Activated gamma-delta T cell treated with anti-CD3 and anti-CD28 coated beads, Interleukin-2, amount 50 U/mL, for 16 hours (primary cell): ENCODE measurements at regions not wholly inside any gene's neighbourhood (a gene's known extent, or its start where the extent isn't known, plus 50 kb on each side); places are given as distances from the start of the nearest gene placed in this dataset.

ENCODE experiments used
- DNase-seq: peaks from one replicate; pipeline ENCODE4 v3.0.0-alpha.2; 2020; ENCODE audit warnings: low read depth

GRCh38 chr9:79015951-79016350, 555.8 kb upstream of the TLE4 start:
- DNase-seq, result no peak

- DNase-seq, result no peak
These were observed 551.5 kb upstream of the TLE4 start for GRCh38 chr9:79020276-79020675.

DNA sequence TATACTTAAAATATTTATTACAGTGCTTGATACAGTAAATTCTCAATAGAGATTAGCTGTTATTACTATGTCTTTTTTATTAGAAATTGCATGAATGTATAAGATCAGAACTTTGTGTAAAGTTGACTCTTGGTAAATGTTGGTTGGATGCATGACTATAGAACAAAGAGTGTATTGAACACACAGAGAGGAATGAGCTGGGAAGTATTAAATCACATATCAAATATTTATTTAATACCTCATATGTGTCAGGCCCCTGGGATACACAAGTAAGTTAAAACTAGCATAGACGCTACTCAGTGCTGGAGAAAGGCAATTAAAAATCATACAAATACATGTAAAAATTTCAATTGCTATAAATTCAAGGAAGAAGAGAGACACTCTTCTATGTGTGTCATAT, 550.7 kb upstream of the TLE4 start:
- no peak for DNase-seq

DNA sequence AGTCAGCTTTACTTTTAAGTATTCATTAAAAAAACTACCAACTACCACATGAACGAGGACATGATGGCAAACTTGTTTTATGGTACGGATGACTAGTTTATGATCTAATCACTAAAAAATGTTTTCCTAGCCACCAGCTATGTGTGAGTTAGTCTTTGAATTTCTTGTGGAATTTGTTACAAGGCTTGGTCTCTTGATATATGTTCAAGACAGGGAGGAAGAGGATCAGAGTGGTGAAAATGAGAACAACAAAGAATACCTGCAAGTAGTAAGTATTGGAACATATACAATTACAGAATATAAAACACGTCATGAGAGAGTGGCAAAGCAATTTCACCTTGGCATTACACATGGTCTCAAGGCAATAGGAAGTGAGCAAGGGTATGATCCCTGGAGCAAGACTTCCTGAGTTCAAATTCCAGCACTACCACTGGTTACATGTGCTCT, 548.6 kb upstream of the TLE4 start:
- DNase-seq, result no peak

DNA sequence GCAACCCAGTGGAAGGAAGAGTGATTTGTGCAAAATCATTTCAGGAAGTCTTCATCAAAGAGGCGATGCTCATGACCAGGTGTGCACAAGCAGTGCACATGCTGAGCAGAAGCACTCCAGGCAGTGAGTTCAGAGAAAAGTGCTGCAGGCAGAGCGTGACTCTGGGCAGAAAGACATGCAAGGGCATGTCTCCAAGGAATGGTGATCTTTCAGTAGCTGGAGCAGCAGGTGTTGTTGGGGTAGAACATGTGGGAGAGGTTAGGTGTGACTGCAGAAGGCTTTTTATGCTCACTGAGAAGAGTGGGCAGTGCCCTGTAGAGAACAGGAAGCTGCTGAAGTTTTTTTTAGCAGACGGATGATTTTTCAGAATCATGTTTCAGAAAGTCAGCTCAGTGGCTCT, 545.4 kb upstream of the TLE4 start:
- no peak for DNase-seq

- DNase-seq, result no peak
These were observed 543.7 kb upstream of the TLE4 start for GRCh38 chr9:79028101-79028500.

DNA sequence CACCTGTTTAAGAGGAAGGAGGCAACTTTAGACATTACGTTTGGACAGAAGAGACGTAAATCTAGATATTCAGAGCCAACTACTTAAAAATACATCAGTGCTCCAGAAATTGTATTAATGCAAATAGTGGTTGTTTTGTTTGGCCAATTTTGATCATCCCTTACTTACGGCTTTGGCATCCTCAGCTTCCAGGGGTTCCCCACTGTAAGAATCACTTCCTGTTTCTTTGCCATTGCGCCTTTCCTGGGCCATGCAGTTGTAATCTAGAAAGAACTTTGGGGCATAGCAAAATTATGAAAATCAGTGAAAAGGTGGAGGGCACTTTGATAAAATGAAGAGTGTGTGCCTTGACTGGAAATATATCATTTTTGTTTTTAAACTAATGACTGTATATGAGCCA, 537.2 kb upstream of the TLE4 start:
- no peak for DNase-seq

DNA sequence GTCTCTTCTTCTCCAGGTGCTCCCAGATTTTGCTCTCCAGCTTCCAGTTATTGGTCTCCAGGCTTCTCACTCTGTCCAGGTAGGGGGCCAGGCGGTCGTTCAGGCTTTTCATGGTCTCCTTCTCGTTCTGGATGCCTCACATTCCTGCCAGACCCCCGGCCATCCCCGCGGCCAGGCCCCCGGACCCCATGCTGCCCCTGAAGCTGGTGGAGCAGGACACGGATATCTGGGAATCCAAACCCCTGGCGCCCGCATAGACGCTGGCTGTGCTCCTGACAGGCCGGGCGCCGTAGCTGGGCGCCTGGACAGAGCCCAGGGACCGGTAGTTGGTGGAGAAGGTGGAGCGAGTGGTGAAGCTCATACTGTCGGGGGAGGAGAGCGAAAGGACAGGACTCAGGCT, 534.4 kb upstream of the TLE4 start:
- DNase-seq, result no peak

- no peak for DNase-seq
These were observed 531.1 kb upstream of the TLE4 start for GRCh38 chr9:79040671-79041070.

GRCh38 chr9:79041266-79041665, 530.5 kb upstream of the TLE4 start:
- DNase-seq, result no peak

GRCh38 chr9:79043916-79044315, 527.8 kb upstream of the TLE4 start:
- DNase-seq, result no peak

DNA sequence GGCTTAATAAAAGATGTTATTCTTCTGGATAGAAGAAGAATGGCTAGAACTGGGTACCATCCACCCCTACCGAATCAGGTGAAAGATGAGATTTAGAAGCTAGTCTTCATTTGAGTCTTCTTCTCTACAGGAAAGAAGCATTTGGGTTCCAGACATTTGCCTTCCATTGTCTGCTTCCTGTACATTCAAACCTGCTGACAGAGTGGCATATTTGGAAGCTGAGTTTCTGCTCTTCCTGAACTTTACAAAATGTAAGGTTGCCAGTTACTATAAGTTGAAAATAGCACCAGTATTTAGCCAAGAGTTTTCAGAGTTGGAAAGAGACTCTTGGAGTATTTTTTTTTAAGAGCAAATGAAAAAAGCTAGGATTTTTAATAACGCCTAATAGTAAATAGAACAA, 525.4 kb upstream of the TLE4 start:
- DNase-seq, result no peak

DNA sequence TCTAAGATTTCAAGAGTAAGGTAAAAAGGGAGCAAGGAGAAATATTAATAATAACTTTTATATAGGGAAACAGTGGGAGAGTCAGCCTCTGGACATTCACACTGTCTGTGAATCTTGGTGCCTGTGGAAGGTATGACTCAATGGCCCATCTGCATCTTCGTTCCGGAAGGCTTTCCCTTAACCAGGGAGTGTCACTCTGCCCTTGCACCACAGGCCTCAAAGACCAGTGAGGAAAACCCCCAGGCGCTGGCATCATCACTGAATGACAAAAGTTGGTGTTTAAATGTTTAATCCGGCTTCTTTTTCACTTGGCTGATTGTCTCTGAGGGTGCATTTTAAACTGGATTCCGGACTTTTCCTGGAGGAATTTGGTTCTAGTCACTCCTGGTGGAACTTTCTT, 522.4 kb upstream of the TLE4 start:
- DNase-seq, result no peak

- DNase-seq, result no peak
These were observed 518.2 kb upstream of the TLE4 start for GRCh38 chr9:79053598-79053997.

GRCh38 chr9:79054500-79054899, 517.3 kb upstream of the TLE4 start:
- DNase-seq, result no peak

DNA sequence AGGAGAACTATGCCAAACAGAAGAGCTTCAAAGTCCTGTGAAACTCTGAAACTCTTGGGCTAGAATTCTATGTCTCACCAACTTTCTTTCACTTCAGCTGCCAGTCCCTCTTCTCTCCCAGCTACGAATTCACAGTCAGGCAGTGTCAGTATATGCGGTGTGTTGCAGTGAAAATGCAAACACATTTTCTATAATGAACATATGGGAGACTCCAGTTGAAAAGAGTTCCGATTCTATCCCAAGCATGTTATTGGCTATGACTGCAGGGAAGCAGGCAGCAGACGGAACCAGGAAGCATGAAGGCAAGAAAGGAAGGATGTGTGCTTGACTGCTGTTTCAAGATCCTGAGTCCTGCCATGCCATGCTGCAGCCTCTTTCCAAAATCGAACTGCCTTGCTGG, 515.7 kb upstream of the TLE4 start:
- no peak for DNase-seq

- no peak for DNase-seq
These were observed 514.2 kb upstream of the TLE4 start for GRCh38 chr9:79057576-79057975.

DNA sequence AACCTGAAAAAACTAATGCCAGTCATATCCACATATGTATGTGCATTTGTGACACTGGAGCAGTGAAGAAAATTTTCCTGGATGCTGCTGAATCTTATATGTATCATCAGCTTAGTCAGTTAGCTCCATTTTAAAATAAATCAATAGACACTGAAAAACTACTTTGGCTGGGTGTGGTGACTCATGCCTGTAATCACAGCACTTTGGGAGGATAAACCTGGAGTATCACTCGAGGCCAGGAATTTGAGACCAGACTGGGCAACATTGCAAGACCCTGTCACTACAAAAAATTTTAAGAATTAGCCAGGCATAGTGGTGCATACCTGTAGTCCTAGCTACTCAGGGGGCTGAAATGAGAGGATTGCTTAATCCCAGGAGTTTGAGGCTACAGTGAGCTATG, 511.0 kb upstream of the TLE4 start:
- no peak for DNase-seq

- DNase-seq, result no peak
These were observed 509.8 kb upstream of the TLE4 start for GRCh38 chr9:79061752-79062616.

GRCh38 chr9:79073201-79073600, 498.6 kb upstream of the TLE4 start:
- no peak for DNase-seq

- DNase-seq, result no peak
These were observed 491.2 kb upstream of the TLE4 start for GRCh38 chr9:79080536-79080935.

- DNase-seq, result no peak
These were observed 488.1 kb upstream of the TLE4 start for GRCh38 chr9:79083621-79084020.

- DNase-seq, result no peak
These were observed 484.6 kb upstream of the TLE4 start for GRCh38 chr9:79087133-79087532.

- no peak for DNase-seq
These were observed 482.7 kb upstream of the TLE4 start for GRCh38 chr9:79089054-79089560.
